Bronchial epithelial cell (primary cell): ENCODE measurements at regions not wholly inside any gene's neighbourhood (a gene's known extent, or its start where the extent isn't known, plus 50 kb on each side); places are given as distances from the start of the nearest gene placed in this dataset.
A peak's percentile ranks its signal among the peaks of the same experiment; 100 is the strongest.

Experiments used
- DNase-seq: peaks from one replicate; pipeline ENCODE4 v3.0.0-alpha.2; 2010; ENCODE audit warnings: low read depth
- FAIRE-seq: peaks from 2 replicates; lab custom pipeline; 2011; peaks lifted over from hg19 to GRCh38; lab: Jason Lieb, UNC
- H3K27me3 ChIP-seq: 2 replicates; pipeline ENCODE4 v1.5.1; 2011; ENCODE audit warnings: low read length; ENCODE audit not compliant: control insufficient read depth, insufficient read depth
- H3K36me3 ChIP-seq: 2 replicates; pipeline ENCODE4 v1.5.1; 2011; ENCODE audit warnings: low read length; ENCODE audit not compliant: control insufficient read depth, insufficient read depth
- H3K4me3 ChIP-seq: 2 replicates; pipeline ENCODE4 v1.5.1; 2011; ENCODE audit warnings: mild to moderate bottlenecking, low read depth, low read length, control low read depth
- CTCF ChIP-seq: IDR thresholded peaks from 2 replicates; pipeline ENCODE4 v1.5.1; 2011; ENCODE audit warnings: mild to moderate bottlenecking, moderate library complexity, low read length, control low read depth, inconsistent platforms; ENCODE audit not compliant: insufficient read depth, severe bottlenecking

DNA sequence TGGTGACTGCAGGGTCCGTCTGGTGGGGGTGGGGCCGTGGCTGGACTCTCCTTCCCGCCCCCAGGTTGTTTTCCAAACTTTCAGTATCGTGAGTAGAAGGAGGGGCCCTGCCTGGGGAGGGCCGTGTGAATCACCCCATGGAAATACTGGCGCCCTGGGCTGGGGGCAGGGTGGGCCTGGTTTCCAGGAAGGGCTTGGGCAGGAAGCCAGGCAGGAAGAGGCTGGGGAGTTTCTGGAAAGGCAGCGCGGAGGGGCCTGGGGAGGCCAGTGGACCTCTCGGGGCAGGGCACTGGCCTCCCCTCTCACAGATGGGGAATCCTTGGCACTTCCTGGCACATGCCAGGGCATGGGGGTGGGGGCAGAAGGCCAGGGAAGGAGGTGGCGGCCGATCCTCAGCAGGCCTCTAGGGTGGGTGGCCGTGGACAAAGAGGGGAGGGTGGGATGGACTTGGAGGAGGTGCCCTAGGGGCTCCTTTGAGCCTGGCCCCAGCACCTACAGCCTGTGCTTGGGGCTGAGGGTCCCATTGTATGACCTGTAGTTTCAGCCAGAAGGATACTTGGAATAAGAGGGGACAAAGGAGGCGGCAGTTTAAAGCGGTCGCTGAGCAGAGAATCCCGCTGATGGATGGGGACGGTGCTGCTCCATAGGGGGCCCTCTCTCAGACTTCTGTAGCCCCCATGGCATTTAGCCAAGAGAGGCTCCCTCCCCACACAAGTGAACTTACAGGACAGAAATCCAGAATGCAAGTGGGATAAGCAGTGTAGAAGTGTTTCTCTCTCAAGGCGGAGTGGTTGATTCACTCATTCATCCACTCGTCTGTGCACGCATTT, 56.5 kb upstream of the GATA2 start:
- no peak for TF ChIP-seq CTCF
- DNase-seq (peak; percentile 71), FAIRE-seq (no peak)
- Histone ChIP-seq H3K27me3 (no peaks in the 10 kb centered on the region), H3K36me3 (no peaks in the 10 kb centered on the region), H3K4me3 (no peak overlapping the region)

- no peak for FAIRE-seq
- H3K36me3 ChIP-seq, result no peaks in the 10 kb centered on the region
Observed at GRCh38 chr3:128548426-128549282, 55.7 kb upstream of the GATA2 start.

GRCh38 chr3:128548021-128548420, 55.0 kb upstream of the GATA2 start:
- FAIRE-seq, result no peak
- Histone ChIP-seq H3K36me3 (no peaks in the 10 kb centered on the region), H3K4me3 (no peak overlapping the region), H3K27me3 (no peaks in the 10 kb centered on the region)
- TF ChIP-seq CTCF, result no peak
- no peak for DNase-seq

More at GRCh38 chr3:128548426-128549282, 55.7 kb upstream of the GATA2 start:
- no peak for TF ChIP-seq CTCF
- Histone ChIP-seq H3K4me3 (no peak overlapping the region), H3K27me3 (no peaks in the 10 kb centered on the region)
- peak; percentile 3 for DNase-seq

DNA sequence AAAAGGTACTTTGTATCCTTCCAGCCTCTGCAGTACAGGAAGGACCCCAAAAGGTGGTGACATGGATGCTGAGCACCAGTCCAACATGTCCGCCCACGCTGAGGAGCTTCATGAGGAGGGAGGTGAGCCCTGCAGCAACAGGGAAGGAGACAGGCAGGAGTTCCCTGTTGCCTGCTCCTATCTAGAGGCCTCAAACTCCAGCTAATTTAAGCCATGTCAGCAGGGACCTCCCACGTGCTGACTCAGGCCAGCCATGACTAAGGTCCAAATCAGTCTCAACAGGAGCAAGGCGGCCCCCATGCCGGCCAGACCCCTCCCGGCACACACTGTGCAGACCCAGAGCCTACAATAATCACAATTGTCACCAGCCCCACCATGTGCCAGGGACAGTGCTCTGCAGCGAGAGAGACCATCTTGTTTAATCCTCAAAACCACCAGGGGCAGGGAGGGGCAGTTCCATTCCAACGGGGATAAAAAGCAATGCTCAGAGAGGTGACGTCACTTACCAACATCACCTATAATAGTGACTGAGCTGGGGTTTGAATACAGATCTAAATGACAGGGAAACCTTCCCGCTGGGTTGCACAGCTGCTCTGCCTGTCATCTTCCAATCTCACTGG, 54.5 kb upstream of the GATA2 start:
- TF ChIP-seq CTCF, result no peak
- Histone ChIP-seq H3K36me3 (no peaks in the 10 kb centered on the region), H3K4me3 (no peak overlapping the region), H3K27me3 (no peaks in the 10 kb centered on the region)
- peak; percentile 85 for DNase-seq
- no peak for FAIRE-seq

DNA sequence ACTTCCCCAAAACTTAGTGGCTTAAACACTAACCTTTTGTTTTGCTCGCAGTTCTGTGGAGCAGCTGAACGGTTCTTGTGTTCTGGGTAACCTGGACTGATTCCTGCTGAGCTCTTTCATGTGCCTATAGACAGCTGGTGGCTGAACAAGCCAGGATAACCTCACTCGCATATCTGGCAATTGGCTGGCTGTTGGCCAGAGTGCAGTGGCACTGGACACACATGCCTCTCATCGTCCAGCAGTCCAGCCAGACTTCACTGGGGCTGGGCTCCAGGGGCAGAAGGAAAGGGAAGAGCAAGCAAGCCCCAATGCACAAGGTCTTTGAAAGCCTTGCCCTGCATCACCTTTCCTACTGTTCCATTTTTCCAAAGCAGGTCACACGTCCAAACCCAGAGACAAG, 53.6 kb upstream of the GATA2 start:
- Histone ChIP-seq H3K27me3 (no peaks in the 10 kb centered on the region), H3K4me3 (no peak overlapping the region), H3K36me3 (no peaks in the 10 kb centered on the region)
- no peak for TF ChIP-seq CTCF
- FAIRE-seq (no peak), DNase-seq (no peak)
